ENCODE measurements at regions not wholly inside any gene's neighbourhood (a gene's known extent, or its start where the extent isn't known, plus 50 kb on each side); places are given as distances from the start of the nearest gene placed in this dataset.

GRCh38 chr22:22154040-22154439 is 90.5 kb upstream of the VPREB1 start (continued):
- TF ChIP-seq CHD7 (IDR thresholded peaks at IDR 0.05; ENCODE audit: insufficient replicate concordance, low read length) (no peak), ASH2L (IDR thresholded peaks at IDR 0.05; ENCODE audit: low read length) (no peak), SIN3A (conservative IDR thresholded peaks at IDR 0.05 in 1 of 2, IDR thresholded peaks at IDR 0.05 in 1 of 2; ENCODE audit: low read depth in 1 of 2, low read length in 2 of 2) (no peak), BRCA1 (IDR thresholded peaks at IDR 0.05; ENCODE audit: low read depth, low read length) (no peak)
